ENCODE measurements at regions not wholly inside any gene's neighbourhood (a gene's known extent, or its start where the extent isn't known, plus 50 kb on each side); places are given as distances from the start of the nearest gene placed in this dataset.

DNA sequence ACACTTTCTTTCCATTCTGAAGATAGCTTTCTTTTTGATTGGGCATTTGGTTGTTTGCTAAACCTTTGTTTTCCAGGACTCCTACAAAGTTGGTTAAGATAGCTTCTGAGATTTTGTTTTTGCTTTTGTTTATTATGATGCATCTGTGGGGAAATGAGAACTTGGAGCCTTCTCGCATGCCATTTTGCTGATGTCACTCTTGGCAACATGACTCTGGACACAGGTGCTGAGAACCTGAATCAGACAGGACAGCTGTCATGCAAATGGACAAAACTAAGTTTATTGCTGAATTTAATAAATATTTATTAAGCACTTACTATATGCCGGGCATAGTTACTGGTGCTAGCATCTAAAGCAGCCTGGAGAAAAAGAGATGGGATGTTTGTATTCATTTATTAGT, 274.1 kb downstream of the ZEB1 start:
- TF ChIP-seq, protein P1, sequence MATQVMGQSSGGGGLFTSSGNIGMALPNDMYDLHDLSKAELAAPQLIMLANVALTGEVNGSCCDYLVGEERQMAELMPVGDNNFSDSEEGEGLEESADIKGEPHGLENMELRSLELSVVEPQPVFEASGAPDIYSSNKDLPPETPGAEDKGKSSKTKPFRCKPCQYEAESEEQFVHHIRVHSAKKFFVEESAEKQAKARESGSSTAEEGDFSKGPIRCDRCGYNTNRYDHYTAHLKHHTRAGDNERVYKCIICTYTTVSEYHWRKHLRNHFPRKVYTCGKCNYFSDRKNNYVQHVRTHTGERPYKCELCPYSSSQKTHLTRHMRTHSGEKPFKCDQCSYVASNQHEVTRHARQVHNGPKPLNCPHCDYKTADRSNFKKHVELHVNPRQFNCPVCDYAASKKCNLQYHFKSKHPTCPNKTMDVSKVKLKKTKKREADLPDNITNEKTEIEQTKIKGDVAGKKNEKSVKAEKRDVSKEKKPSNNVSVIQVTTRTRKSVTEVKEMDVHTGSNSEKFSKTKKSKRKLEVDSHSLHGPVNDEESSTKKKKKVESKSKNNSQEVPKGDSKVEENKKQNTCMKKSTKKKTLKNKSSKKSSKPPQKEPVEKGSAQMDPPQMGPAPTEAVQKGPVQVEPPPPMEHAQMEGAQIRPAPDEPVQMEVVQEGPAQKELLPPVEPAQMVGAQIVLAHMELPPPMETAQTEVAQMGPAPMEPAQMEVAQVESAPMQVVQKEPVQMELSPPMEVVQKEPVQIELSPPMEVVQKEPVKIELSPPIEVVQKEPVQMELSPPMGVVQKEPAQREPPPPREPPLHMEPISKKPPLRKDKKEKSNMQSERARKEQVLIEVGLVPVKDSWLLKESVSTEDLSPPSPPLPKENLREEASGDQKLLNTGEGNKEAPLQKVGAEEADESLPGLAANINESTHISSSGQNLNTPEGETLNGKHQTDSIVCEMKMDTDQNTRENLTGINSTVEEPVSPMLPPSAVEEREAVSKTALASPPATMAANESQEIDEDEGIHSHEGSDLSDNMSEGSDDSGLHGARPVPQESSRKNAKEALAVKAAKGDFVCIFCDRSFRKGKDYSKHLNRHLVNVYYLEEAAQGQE (IDR thresholded peaks at IDR 0.05; ENCODE audit: unreplicated experiment), result no peak
- TF ChIP-seq, protein P2, sequence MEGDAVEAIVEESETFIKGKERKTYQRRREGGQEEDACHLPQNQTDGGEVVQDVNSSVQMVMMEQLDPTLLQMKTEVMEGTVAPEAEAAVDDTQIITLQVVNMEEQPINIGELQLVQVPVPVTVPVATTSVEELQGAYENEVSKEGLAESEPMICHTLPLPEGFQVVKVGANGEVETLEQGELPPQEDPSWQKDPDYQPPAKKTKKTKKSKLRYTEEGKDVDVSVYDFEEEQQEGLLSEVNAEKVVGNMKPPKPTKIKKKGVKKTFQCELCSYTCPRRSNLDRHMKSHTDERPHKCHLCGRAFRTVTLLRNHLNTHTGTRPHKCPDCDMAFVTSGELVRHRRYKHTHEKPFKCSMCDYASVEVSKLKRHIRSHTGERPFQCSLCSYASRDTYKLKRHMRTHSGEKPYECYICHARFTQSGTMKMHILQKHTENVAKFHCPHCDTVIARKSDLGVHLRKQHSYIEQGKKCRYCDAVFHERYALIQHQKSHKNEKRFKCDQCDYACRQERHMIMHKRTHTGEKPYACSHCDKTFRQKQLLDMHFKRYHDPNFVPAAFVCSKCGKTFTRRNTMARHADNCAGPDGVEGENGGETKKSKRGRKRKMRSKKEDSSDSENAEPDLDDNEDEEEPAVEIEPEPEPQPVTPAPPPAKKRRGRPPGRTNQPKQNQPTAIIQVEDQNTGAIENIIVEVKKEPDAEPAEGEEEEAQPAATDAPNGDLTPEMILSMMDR (conservative IDR thresholded peaks at IDR 0.05; ENCODE audit: low read depth in 2 of 2), result no peak
- TF ChIP-seq EZH2phosphoT487 (IDR thresholded peaks at IDR 0.05; ENCODE audit: unreplicated experiment) (no peak), EZH2 (IDR thresholded peaks at IDR 0.05; ENCODE audit: low read depth, unreplicated experiment) (no peak), POLR2AphosphoS5 (IDR thresholded peaks at IDR 0.05; ENCODE audit: low read depth) (no peak), ZNF114 (CRISPR knock-in tag; IDR thresholded peaks at IDR 0.05) (no peak)

All from GM23338 (cell line).